Esophagus squamous epithelium (tissue), 5 donors: ENCODE measurements at regions not wholly inside any gene's neighbourhood (a gene's known extent, or its start where the extent isn't known, plus 50 kb on each side); places are given as distances from the start of the nearest gene placed in this dataset.

Experiments
- DNase-seq: peaks from one replicate; lab custom pipeline; 2025; lab: John Stamatoyannopoulos, UW
- H3K27ac ChIP-seq, 4 donors: fragments of 200-600 bp; sonication (generic); one replicate each; pipeline ENCODE4 v1.5.1; 2016 to 2019; ENCODE audit warnings: mild to moderate bottlenecking in 1 of 4
- H3K27me3 ChIP-seq, 4 donors: fragments of 200-600 bp; sonication (generic); 1 replicate in 3 of 4; 2 replicates in 1 of 4; pipeline versions ENCODE4 v1.5.1 to v1.6.0; 2017 to 2021; ENCODE audit warnings: antibody characterized with exemption in 1 of 4
- H3K36me3 ChIP-seq, 3 donors: fragments of 200-600 bp; sonication (generic); one replicate each; pipeline ENCODE4 v1.5.1; 2016 to 2019
- H3K4me1 ChIP-seq, 3 donors: fragments of 200-600 bp; sonication (generic); one replicate each; pipeline ENCODE4 v1.5.1; 2017 to 2019
- H3K4me3 ChIP-seq, 4 donors: fragments of 200-600 bp; sonication (generic); 1 replicate in 3 of 4; 2 replicates in 1 of 4; pipeline ENCODE4 v1.5.1; 2016 to 2019; ENCODE audit warnings: mild to moderate bottlenecking in 2 of 4, moderate library complexity in 1 of 4
- H3K9me3 ChIP-seq, 3 donors: fragments of 200-600 bp; sonication (generic); one replicate each; pipeline ENCODE4 v1.5.1; 2016 to 2019
- CTCF ChIP-seq, 6 experiments: fragments of 450-650 bp in 4 of 6; fragments of 200-600 bp in 2 of 6; sonication (generic) in 2 of 6; IDR thresholded peaks; one replicate each; pipeline ENCODE4 v1.5.1; 2016 to 2019; ENCODE audit warnings: antibody characterized with exemption in 6 of 6, mild to moderate bottlenecking in 4 of 6, moderate library complexity in 4 of 6
- POLR2A ChIP-seq, 4 donors: fragments of 450-650 bp; IDR thresholded peaks; one replicate each; pipeline ENCODE4 v1.6.1; 2017; ENCODE audit warnings: antibody characterized with exemption in 4 of 4, mild to moderate bottlenecking in 4 of 4, moderate library complexity in 3 of 4
- WGBS, 2 donors: methylation state at CpG; one replicate each; pipeline ENCODE4 v1.1.5; 2018; 5-methylcytosine and 5-hydroxymethylcytosine counted together
- intact Hi-C: fragments of 100-400 bp; cut with DNase I; formaldehyde crosslinking; loops from one replicate; pipeline ENCODE4 v1.15.0; 2022
- donor health status: DM: yes; HTN: yes; CAD: no.

DNA sequence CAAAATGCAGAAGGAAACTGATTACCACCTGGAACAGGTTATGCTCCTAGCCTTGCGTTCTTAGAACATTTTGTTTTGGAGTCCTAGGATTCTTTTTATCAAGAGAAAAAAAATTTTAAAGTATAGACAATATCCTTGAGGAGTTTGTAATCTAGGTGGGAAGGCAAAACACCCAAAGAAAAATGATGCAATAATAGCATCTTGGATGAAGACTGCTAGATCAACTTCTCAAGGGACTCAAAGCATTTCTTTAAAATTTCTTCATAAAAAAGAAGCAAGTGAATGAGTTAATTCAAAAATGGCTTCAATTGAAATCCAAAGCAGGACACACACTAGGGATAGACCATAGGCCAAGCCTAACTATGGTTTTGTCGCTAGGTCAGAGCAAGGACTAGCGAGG lies 515.8 kb upstream of the ZFHX3 start:
- TF ChIP-seq CTCF (IDR thresholded peaks at IDR 0.05) (no peak), POLR2A (IDR thresholded peaks at IDR 0.05) (no peak)
- Histone ChIP-seq H3K4me3 (no peak overlapping the region), H3K9me3 (no peaks in the 10 kb centered on the region), H3K36me3 (no peaks in the 10 kb centered on the region), H3K27ac (no peak overlapping the region), H3K4me1 (no peaks in the 10 kb centered on the region), H3K27me3 (peaks cover 0 to 12% (median 0%) of the 10 kb centered on the region in 4 donors)
- intact Hi-C loops, result no loop called here
- 80 to 94% methylated on average over 3 of the region's 3 CpGs for WGBS, 2 donors
- DNase-seq, result no peak

DNA sequence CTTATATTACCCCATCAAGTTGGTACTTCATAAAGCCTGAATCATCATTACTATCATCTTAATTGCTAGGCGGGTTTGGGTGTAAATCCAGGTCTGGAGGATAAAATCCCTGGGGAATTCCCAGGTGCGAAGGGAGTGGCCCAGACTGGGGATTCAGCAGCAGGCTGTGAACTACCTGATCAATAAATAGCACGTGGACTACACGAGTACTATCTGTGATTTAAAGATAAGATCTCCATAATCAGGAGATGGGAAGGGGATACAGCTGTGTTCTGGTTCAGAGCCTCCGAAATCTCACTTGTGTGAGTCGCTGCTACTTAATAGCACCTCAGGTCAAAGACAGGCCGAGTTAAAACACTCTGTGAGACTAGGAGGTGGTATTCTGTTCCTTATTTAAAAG lies 512.6 kb upstream of the ZFHX3 start:
- 50 to 59% methylated on average over 7 of the region's 7 CpGs for WGBS, 2 donors

DNA sequence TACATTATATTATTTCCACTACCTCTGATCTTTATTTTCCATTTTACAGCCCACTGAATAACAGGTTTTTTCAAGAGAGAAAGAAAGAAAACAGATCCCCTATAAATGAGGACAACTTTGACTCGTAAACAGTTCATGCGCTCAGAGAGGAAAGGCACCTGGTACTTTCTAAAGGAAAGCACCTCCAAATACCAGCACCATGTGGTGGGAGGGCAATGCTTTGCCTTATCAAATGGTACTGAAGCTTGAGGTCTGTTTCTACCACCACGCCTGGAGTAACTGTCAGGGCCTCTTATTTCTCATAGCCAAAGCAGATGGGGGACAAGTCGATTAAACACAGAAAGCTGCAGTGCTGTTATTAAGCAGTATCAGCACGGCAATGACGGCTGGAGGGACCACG lies 510.3 kb upstream of the ZFHX3 start:
- Histone ChIP-seq H3K27ac (no peak overlapping the region), H3K4me3 (no peak overlapping the region), H3K36me3 (no peaks in the 10 kb centered on the region), H3K27me3 (no peaks in the 10 kb centered on the region), H3K9me3 (no peaks in the 10 kb centered on the region), H3K4me1 (no peaks in the 10 kb centered on the region)
- no peak for DNase-seq
- TF ChIP-seq CTCF (IDR thresholded peaks at IDR 0.05) (no peak), POLR2A (IDR thresholded peaks at IDR 0.05) (no peak)
- intact Hi-C loops, result no loop called here
- WGBS, 2 donors, result 81 to 90% methylated on average over 6 to 7 of the region's 7 CpGs

More for the DNA sequence above, 512.6 kb upstream of the ZFHX3 start:
- DNase-seq, result no peak
- no peaks in the 10 kb centered on the region for H3K9me3 ChIP-seq
- H3K4me1 ChIP-seq, result no peaks in the 10 kb centered on the region
- H3K4me3 ChIP-seq, result no peak overlapping the region
- intact Hi-C loops, result no loop called here
- TF ChIP-seq CTCF (IDR thresholded peaks at IDR 0.05), result no peak
- TF ChIP-seq POLR2A (IDR thresholded peaks at IDR 0.05), result no peak
- H3K36me3 ChIP-seq, result no peaks in the 10 kb centered on the region
- H3K27me3 ChIP-seq, result no peaks in the 10 kb centered on the region
- H3K27ac ChIP-seq, result no peak overlapping the region

DNA sequence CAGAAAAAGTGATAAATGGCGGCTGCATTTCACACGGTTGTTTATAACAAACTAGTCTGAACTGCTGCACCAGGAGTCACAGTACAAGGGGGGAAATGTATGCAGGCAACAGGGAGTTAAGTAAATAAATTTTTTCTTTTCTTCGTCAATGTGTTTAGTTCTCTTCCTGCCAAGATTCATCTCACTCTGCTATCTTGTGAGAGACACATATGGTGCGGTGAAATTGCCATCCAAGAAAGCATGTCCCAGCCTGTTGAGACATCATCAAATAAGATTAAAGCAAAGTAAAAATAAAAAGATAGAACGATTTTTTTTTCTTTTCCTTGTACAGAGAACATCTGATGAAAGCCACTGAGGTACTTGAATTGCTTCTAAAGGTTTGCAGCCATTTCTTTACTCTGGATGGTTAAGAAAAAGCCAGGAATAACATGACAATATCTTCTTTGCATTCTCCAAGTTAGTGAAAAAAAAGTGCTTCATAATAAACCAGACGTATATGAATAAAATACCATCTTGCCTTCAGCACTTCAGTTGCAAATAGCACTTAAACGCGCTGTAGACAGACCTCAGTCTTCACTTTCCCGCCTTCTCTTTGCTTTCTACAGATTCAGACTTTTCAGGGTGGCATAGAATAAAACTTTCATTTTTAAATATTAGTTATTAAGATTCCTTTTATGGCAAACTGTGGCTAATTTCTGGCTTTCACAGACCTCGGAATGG lies 506.2 kb upstream of the ZFHX3 start:
- H3K27ac ChIP-seq, result no peak overlapping the region
- no peaks in the 10 kb centered on the region for H3K9me3 ChIP-seq
- no peak overlapping the region for H3K4me3 ChIP-seq
- no peaks in the 10 kb centered on the region for H3K36me3 ChIP-seq
- TF ChIP-seq CTCF (IDR thresholded peaks at IDR 0.05) (no peak), POLR2A (IDR thresholded peaks at IDR 0.05) (no peak)
- intact Hi-C loops, result no loop called here
- no peak for DNase-seq
- 49 to 53% methylated on average over 10 of the region's 10 CpGs for WGBS, 2 donors
- no peaks in the 10 kb centered on the region for H3K4me1 ChIP-seq
- peaks cover 0 to 8% (median 0%) of the 10 kb centered on the region in 4 donors for H3K27me3 ChIP-seq

DNA sequence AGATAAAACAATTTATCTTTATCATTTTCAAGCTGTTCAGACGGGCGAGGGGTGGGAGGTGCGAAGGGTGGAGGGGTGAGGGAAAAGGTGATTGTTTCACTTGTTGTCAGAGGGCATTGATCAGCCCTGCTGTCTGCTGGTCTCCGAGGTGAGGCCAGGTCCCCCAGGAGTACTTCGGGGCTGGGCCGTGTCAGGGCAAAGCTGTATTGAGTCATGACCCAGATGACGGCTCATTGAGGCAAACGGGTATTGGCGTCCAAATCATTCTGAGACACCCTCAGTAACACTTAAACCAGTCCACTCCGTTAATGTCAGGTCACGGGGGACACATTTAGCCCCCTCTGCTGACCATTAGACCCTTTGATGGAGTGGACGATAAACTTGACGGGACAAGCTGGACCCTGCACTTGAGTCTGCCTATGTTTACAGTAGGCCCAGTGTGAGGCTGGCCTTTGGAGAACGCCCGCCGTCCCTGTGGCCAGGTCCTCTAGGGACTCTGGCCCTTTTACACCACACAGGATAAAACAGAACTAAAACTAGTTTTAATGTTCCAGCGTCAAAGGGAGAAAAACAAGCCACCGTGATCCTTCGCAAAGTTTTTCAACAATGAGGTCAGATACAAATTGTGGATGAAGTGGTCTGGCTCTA lies 502.2 kb upstream of the ZFHX3 start:
- no peaks in the 10 kb centered on the region for H3K36me3 ChIP-seq
- DNase-seq, result no peak
- peaks cover 0 to 9% (median 0%) of the 10 kb centered on the region in 3 donors for H3K4me1 ChIP-seq
- intact Hi-C loops, result no loop called here
- 77 to 81% methylated on average over 11 to 14 of the region's 19 CpGs for WGBS, 2 donors
- H3K27me3 ChIP-seq, result peaks cover 0 to 48% (median 3%) of the 10 kb centered on the region in 4 donors
- no peaks in the 10 kb centered on the region for H3K9me3 ChIP-seq
- H3K4me3 ChIP-seq, result no peak overlapping the region
- TF ChIP-seq CTCF (IDR thresholded peaks at IDR 0.05) (no peak), POLR2A (IDR thresholded peaks at IDR 0.05) (no peak)
- no peak overlapping the region for H3K27ac ChIP-seq
